Left lung (tissue), 4 donors: ENCODE measurements at regions not wholly inside any gene's neighbourhood (a gene's known extent, or its start where the extent isn't known, plus 50 kb on each side); places are given as distances from the start of the nearest gene placed in this dataset.

Source experiments
- ATAC-seq: fragments of 200-7000 bp; cut with Tn5 transposase; one replicate; pipeline ENCODE4 v1.9.1; 2020; ENCODE audit warnings: moderate library complexity
- DNase-seq, 4 donors: peaks; one replicate each; pipeline ENCODE4 v3.0.0-alpha.2; 2013 to 2020
- H3K27ac ChIP-seq, 2 donors: fragments of 200-600 bp; sonication (generic) in 1 of 2; one replicate each; pipeline versions ENCODE4 v1.5.0 to v1.8.0; 2020 to 2021
- H3K27me3 ChIP-seq, 2 donors: fragments of 200-600 bp; sonication (generic) in 1 of 2; one replicate each; pipeline versions ENCODE4 v1.5.0 to v1.8.0; 2020 to 2021
- H3K36me3 ChIP-seq, 2 donors: fragments of 200-600 bp; sonication (generic) in 1 of 2; one replicate each; pipeline versions ENCODE4 v1.5.0 to v1.8.0; 2020 to 2021
- H3K4me1 ChIP-seq, 2 donors: fragments of 200-600 bp; one replicate each; pipeline ENCODE4 v1.8.0; 2021
- H3K4me3 ChIP-seq, 2 donors: fragments of 200-600 bp; sonication (generic) in 1 of 2; one replicate each; pipeline versions ENCODE4 v1.5.0 to v1.8.0; 2020 to 2021; ENCODE audit warnings: mild to moderate bottlenecking in 1 of 2
- H3K9me3 ChIP-seq, 2 donors: fragments of 200-600 bp; sonication (generic) in 1 of 2; one replicate each; pipeline versions ENCODE4 v1.5.0 to v1.8.0; 2020 to 2021
- intact Hi-C, 2 donors: fragments of 100-400 bp; cut with DNase I; formaldehyde crosslinking; loops; one replicate each; pipeline versions ENCODE4 v1.11.2 to v1.14.2; 2022
- TF ChIP-seq, protein P1 (sequence below), 2 donors: fragments of 200-600 bp; sonication (generic) in 1 of 2; IDR thresholded peaks; one replicate each; pipeline versions ENCODE4 v1.5.0 to v1.8.0; 2021; ENCODE audit warnings: antibody characterized with exemption in 2 of 2
- donor health status: DM: no; HTN: yes; CAD: no.
- donor health status: DM: no; HTN: no; CAD: no.

GRCh38 chr4:96602661-96603060 lies 762.8 kb downstream of the PDHA2 start:
- Histone ChIP-seq H3K27me3 (no peaks in the 10 kb centered on the region), H3K4me1 (no peaks in the 10 kb centered on the region), H3K36me3 (no peaks in the 10 kb centered on the region), H3K4me3 (no peak overlapping the region), H3K27ac (no peak overlapping the region), H3K9me3 (no peaks in the 10 kb centered on the region)
- intact Hi-C loops = no loop called here
- TF ChIP-seq, protein P1, sequence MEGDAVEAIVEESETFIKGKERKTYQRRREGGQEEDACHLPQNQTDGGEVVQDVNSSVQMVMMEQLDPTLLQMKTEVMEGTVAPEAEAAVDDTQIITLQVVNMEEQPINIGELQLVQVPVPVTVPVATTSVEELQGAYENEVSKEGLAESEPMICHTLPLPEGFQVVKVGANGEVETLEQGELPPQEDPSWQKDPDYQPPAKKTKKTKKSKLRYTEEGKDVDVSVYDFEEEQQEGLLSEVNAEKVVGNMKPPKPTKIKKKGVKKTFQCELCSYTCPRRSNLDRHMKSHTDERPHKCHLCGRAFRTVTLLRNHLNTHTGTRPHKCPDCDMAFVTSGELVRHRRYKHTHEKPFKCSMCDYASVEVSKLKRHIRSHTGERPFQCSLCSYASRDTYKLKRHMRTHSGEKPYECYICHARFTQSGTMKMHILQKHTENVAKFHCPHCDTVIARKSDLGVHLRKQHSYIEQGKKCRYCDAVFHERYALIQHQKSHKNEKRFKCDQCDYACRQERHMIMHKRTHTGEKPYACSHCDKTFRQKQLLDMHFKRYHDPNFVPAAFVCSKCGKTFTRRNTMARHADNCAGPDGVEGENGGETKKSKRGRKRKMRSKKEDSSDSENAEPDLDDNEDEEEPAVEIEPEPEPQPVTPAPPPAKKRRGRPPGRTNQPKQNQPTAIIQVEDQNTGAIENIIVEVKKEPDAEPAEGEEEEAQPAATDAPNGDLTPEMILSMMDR (IDR thresholded peaks at IDR 0.05) = no peak
- DNase-seq (no peak), ATAC-seq (no peak)

GRCh38 chr4:96603641-96604040 lies 763.7 kb downstream of the PDHA2 start:
- ATAC-seq (no peak), DNase-seq (peak in 1 of 4 donors; percentile 16)
- no peaks in the 10 kb centered on the region for H3K36me3 ChIP-seq
- no peaks in the 10 kb centered on the region for H3K9me3 ChIP-seq
- no peak overlapping the region for H3K27ac ChIP-seq
- H3K27me3 ChIP-seq = no peaks in the 10 kb centered on the region
- TF ChIP-seq, protein P1 (IDR thresholded peaks at IDR 0.05) = no peak
- intact Hi-C loops = no loop called here
- no peaks in the 10 kb centered on the region for H3K4me1 ChIP-seq
- no peak overlapping the region for H3K4me3 ChIP-seq

DNA sequence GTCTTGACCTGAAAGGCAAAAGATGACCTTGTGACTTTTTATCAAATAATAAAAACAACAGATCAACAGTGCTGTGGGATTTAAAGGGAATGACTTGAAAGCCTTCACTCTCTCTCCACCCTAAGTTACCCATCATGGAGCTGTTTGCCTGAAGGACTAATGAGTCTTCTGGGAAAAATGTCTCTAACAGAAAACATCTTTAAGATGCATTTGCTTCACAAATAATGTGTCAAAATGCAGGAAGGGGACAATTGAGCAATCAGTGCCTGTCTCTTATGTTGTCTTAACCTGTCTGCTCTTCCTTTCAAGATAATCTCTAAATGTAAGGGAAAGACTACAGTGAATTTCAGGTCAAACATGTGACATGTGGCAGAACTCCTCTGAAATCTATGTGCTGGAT lies 766.6 kb downstream of the PDHA2 start:
- no peak for DNase-seq
- Histone ChIP-seq H3K4me1 (no peaks in the 10 kb centered on the region), H3K4me3 (no peak overlapping the region), H3K36me3 (no peaks in the 10 kb centered on the region), H3K9me3 (no peaks in the 10 kb centered on the region), H3K27ac (no peak overlapping the region), H3K27me3 (no peaks in the 10 kb centered on the region)
- intact Hi-C loops = no loop called here
- ATAC-seq = no peak
- TF ChIP-seq, protein P1 (IDR thresholded peaks at IDR 0.05) = no peak

GRCh38 chr4:96626023-96626422 lies 786.1 kb downstream of the PDHA2 start:
- TF ChIP-seq, protein P1 (IDR thresholded peaks at IDR 0.05) = no peak
- Histone ChIP-seq H3K9me3 (no peaks in the 10 kb centered on the region), H3K27me3 (no peaks in the 10 kb centered on the region), H3K36me3 (no peaks in the 10 kb centered on the region), H3K4me1 (no peaks in the 10 kb centered on the region), H3K4me3 (no peak overlapping the region), H3K27ac (no peak overlapping the region)
- no peak for DNase-seq
- no peak for ATAC-seq
- intact Hi-C loops = no loop called here

DNA sequence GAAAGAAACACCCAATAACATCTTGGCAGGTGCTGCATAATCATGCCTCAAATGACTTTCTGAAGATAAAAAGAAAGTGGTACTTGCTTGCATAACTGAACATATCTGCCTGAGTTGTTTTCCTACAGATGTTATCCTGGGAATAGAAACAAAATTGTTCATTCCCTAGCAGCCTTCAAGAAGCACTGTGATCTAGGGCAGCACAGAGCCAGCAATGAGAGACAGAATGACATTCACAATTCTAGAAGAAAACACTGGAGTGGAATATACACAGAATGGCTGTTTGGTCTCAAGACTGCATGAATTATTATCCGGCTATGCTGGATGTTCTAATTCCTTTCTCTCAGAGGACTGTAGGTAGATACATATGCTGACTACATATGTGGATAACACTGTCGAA lies 790.9 kb downstream of the PDHA2 start:
- H3K36me3 ChIP-seq = no peaks in the 10 kb centered on the region
- H3K4me3 ChIP-seq = no peak overlapping the region
- TF ChIP-seq, protein P1 (IDR thresholded peaks at IDR 0.05) = no peak
- intact Hi-C loops = no loop called here
- ATAC-seq (no peak), DNase-seq (no peak)
- H3K4me1 ChIP-seq = no peaks in the 10 kb centered on the region
- no peaks in the 10 kb centered on the region for H3K27me3 ChIP-seq
- no peak overlapping the region for H3K27ac ChIP-seq
- peaks cover 0 to 11% of the 10 kb centered on the region in 2 donors for H3K9me3 ChIP-seq
